RWPE1 (cell line): ENCODE measurements at regions not wholly inside any gene's neighbourhood (a gene's known extent, or its start where the extent isn't known, plus 50 kb on each side); places are given as distances from the start of the nearest gene placed in this dataset.
"Not testable (repeated sequence)": the region's sequence is repeated elsewhere in the genome, so short reads cannot be mapped to it uniquely, and the experiment has no call there.

Source experiments
- CTCF ChIA-PET: fragments of 350-600 bp; sonication (Branson Sonifier 250); formaldehyde crosslinking; extraction: SDS; loops from one replicate; lab custom pipeline; 2021; lab: Yijun Ruan, JAX
- POLR2A ChIA-PET: fragments of 400-600 bp; formaldehyde crosslinking; extraction: SDS; loops from one replicate; lab custom pipeline; 2020; ENCODE audit warnings: antibody characterized with exemption; ENCODE audit not compliant: low non-redundant PET; lab: Yijun Ruan, JAX
- DNase-seq: peaks from one replicate; pipeline ENCODE4 v3.0.0; 2012; ENCODE audit warnings: low spot score
- H3K27ac ChIP-seq: fragments of 450-650 bp; 2 replicates; pipeline ENCODE4 v1.5.1; 2017
- TF ChIP-seq, protein P1 (sequence below): fragments of 450-650 bp; conservative IDR thresholded peaks from 2 replicates; pipeline ENCODE4 v1.5.1; 2017; ENCODE audit warnings: low read depth, mild to moderate bottlenecking

GRCh38 chr22:44620129-44620840 lies 81.7 kb upstream of the PRR5 start:
- DNase-seq, result no peak
- TF ChIP-seq, protein P1, sequence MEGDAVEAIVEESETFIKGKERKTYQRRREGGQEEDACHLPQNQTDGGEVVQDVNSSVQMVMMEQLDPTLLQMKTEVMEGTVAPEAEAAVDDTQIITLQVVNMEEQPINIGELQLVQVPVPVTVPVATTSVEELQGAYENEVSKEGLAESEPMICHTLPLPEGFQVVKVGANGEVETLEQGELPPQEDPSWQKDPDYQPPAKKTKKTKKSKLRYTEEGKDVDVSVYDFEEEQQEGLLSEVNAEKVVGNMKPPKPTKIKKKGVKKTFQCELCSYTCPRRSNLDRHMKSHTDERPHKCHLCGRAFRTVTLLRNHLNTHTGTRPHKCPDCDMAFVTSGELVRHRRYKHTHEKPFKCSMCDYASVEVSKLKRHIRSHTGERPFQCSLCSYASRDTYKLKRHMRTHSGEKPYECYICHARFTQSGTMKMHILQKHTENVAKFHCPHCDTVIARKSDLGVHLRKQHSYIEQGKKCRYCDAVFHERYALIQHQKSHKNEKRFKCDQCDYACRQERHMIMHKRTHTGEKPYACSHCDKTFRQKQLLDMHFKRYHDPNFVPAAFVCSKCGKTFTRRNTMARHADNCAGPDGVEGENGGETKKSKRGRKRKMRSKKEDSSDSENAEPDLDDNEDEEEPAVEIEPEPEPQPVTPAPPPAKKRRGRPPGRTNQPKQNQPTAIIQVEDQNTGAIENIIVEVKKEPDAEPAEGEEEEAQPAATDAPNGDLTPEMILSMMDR, result no peak
- H3K27ac ChIP-seq, result no peak overlapping the region
- ChIA-PET CTCF (no interaction called here), POLR2A (no interaction called here)

GRCh38 chr22:44619560-44620128 lies 82.4 kb upstream of the PRR5 start:
- POLR2A ChIA-PET, CTCF ChIA-PET, DNase-seq, H3K27ac ChIP-seq: not testable (repeated sequence)

- DNase-seq, POLR2A ChIA-PET, H3K27ac ChIP-seq: not testable (repeated sequence)
- CTCF ChIA-PET, result interaction anchor here (0.7 kb wide), 1 partner anchor 76 kb away, joined by 4 read pairs; no protein-coding TSS in a partner anchor
Measured at GRCh38 chr22:44618910-44619309, 83.1 kb upstream of the PRR5 start.

GRCh38 chr22:44618400-44618799 lies 83.6 kb upstream of the PRR5 start:
- TF ChIP-seq, protein P1, result no peak
- no peak overlapping the region for H3K27ac ChIP-seq
- CTCF ChIA-PET, result interaction anchor here (0.7 kb wide), 1 partner anchor 76 kb away, joined by 4 read pairs; no protein-coding TSS in a partner anchor
- POLR2A ChIA-PET, result no interaction called here
- DNase-seq, result no peak

DNA sequence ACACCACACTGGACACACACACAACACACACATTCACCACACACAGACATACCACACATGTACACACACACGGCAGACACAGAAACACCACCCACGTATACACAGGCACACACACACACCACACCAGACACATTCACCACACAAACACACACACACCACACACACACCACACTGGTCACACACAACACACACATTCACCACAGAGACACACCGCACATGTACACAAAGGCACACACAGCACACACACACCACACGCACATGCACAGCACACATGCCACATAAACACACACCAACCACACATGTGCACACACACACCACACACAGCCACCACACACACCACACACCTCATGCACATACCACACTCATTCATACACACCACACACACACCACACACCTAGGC lies 84.2 kb upstream of the PRR5 start:
- no peak for DNase-seq
- TF ChIP-seq, protein P1, result no peak
- H3K27ac ChIP-seq, result no peak overlapping the region
- CTCF ChIA-PET, result no interaction called here
- POLR2A ChIA-PET, result no interaction called here

- H3K27ac ChIP-seq, result no peak overlapping the region
- DNase-seq, result no peak
- CTCF ChIA-PET, result no interaction called here
- POLR2A ChIA-PET, result no interaction called here
- TF ChIP-seq, protein P1, result no peak
Measured at GRCh38 chr22:44616882-44617655, 84.9 kb upstream of the PRR5 start.

GRCh38 chr22:44616461-44616860 lies 85.5 kb upstream of the PRR5 start:
- no peak for DNase-seq
- CTCF ChIA-PET, result no interaction called here
- POLR2A ChIA-PET, result no interaction called here
- TF ChIP-seq, protein P1, result no peak
- H3K27ac ChIP-seq, result no peak overlapping the region
